ENCODE measurements at regions not wholly inside any gene's neighbourhood (a gene's known extent, or its start where the extent isn't known, plus 50 kb on each side); places are given as distances from the start of the nearest gene placed in this dataset.
"Not testable (repeated sequence)": the region's sequence is repeated elsewhere in the genome, so short reads cannot be mapped to it uniquely, and the experiment has no call there.

DNA sequence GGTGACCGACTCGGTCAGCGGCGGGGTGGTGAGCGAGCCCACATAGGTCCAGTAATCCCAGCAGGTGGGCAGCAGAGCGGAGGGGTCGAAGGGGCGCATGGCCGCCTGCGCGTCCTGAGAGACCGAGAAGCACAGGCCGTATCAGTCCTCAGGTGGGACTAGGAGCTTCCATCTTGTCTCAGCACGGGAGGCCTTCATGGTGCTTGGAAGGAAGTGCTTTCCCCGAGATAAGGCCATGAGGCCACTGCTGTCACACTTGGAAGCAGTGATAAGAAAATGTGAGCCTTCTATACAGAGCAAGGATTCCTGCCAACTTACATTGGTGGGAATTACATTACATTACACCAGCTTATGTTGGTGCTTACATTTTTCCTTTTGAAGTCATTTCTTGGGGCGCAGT is 62.6 kb upstream of the METTL9 start:
- not testable (repeated sequence) for DNase-seq

DNA sequence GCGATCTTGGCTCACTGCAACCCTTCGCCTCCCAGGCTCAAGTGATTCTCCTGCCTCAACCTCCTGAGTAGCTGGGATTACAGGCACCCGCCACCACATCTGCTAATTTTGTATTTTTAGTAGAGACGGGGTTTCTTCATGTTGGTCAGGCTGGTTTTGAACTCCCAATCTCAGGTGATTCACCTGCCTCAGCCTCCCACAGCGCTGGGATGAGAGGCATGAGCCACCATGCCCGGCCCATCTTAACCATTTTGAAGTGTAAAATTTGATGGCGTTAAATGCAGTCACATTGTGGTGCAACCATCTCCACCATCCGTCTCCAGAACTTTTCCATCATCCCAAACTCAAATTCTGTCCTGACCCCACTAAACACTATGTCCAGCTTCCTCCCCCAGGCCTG is 61.8 kb upstream of the METTL9 start:
- not testable (repeated sequence) for DNase-seq

DNA sequence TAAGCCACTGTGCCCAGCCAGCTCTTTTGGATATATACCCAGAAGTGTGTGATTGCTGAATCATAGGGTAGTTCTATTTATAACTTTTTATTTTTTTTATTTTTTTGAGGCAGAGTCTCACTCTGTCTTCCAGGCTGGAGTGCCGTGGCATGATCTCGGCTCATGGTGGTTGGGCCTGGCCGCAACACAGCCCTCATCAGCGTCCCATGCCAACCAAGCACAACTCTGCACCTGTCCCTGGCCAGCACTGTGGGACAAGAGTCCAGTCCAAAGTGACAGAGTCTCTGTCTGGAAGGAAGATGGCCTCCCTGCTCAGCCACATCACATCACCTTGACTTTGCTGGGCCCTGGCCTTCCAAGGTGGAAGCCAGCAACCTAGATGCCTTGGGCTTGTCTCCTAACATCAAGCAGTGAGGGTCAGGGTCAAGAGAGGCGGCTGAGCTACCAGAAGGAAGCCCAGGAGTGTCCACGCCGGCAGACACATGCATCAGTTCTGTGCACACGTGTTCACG is 60.2 kb upstream of the METTL9 start:
- DNase-seq = not testable (repeated sequence)

DNA sequence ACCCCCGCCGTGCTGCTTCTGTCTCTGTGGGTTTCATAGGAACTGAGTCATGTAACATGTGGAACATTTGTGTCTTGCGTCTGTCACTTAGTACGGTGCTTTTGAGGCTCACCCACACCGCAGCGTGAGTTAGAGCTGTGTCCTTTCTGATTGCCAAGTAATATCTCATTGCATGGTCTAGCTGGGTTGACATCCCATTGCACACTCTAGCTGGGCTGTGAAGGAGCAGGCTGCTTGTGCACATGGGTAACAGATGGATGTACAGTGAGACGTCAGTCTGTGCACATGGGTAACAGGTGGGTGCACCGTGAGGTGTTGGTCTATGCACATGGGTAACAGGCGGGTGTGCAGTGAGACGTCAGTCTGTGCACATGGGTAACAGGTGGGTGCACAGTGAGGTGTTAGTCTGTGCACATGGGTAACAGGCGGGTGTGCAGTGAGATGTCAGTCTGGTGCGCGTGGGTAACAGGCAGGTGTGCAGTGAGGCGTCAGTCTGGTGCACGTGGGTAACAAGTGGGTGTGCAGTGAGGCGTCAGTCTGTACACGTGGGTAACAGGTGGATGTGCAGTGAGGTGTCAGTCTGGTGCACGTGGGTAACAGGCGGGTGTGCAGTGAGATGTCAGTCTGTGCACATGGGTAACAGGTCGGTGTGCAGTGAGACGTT is 58.5 kb upstream of the METTL9 start:
- not testable (repeated sequence) for DNase-seq

DNA sequence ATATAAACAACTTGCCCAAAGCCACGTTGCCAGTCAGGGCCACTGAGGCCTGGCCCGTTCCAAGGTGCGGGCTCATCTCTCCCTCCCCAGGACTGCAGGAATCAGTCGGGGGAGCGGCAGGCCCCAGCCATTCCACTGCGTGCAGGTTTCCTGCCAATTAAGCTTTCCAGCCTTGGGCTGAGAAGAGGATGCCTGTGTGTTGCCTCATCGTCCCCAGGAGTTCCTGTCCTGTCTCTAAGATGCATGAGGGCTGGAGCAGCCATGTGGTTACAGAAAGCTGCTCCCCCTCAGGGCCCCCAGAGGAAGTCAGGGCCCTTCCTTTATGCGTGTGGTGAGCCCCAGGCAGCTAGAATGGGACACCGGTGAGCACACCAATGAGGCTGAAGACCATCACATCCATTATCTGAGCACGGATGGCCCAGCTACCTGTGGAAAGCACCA is 57.7 kb upstream of the METTL9 start:
- not testable (repeated sequence) for DNase-seq

DNA sequence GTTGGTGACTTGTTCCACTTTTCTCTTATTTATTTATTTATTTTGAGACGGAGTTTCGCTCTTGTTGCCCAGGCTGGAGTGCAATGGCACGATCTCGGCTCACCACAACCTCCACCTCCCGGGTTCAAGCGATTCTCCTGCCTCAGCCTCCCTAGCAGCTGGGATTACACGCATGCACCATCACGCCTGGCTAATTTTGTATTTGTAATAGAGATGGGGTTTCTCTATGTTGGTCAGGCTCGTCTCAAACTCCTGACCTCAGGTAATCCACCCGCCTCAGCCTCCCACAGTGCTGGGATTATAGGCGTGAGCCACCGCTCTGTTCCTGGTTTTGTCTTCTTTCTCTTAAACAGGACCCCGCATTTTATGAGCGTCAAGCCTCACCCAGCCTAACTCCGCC is 57.3 kb upstream of the METTL9 start:
- DNase-seq = not testable (repeated sequence)

DNA sequence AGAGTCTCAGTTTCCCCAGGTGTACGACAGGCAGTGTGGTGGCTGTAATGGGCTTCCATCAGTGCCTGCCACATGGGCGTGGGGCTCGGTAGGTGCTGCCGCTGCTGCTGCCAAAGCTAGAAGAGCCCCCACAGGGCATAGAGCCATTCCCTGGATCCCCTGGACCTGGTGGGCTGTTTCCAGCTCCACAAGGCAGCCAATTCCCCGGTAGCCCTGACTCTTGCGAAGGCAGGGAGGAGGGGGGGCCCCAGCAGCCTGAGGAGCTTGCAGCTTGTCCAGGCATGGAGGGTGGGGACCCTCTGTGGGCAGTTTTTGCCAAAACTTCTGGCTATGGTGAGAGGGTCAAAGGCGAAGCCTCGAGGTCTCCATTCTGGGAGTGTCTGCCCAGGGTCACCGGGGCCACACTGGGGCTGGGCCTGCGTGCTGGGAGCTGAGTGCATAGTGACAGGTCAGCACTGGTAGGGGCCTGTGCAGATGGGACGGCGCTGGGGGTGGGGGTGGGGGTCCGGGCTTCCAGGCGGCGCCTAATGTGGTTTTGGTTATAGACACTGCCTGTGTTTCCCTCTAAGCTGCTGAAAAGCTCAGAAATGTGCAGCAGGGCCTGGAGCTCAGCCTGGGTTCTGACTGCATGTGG is 56.8 kb upstream of the METTL9 start:
- DNase-seq = not testable (repeated sequence)

DNA sequence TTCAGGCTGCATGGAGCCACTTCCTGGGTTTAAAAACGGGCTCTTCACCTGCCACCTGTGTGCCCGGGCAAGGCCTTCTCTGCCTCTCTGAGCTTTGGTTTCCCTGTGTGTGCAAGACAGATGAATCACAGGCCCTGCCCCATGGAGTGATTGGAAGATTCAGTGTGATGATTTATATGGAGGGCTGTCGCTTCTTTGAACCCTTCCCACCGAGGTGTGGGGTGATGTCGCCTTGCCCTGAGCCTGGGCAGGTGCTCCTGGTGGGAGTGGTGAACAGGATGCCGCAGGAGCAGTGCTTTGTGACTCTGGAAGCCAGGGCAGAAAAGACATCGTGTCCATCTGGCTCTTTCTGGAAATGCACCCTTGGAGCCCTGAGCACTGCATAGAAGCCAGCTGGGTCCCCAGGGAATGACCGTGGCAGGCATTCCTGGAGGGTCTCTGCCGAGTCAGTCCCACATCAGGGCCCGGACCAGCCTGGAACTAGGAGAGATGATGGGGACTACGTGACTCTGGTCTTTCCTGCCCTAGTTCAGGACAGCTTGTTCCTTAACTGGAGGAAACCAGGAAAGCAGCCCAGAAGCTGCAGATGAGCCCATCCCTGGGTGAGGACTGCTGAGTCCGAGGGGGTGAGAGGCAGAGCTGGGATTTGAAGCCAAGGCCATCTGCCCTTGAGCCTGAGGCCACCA is 56.1 kb upstream of the METTL9 start:
- not testable (repeated sequence) for DNase-seq

DNA sequence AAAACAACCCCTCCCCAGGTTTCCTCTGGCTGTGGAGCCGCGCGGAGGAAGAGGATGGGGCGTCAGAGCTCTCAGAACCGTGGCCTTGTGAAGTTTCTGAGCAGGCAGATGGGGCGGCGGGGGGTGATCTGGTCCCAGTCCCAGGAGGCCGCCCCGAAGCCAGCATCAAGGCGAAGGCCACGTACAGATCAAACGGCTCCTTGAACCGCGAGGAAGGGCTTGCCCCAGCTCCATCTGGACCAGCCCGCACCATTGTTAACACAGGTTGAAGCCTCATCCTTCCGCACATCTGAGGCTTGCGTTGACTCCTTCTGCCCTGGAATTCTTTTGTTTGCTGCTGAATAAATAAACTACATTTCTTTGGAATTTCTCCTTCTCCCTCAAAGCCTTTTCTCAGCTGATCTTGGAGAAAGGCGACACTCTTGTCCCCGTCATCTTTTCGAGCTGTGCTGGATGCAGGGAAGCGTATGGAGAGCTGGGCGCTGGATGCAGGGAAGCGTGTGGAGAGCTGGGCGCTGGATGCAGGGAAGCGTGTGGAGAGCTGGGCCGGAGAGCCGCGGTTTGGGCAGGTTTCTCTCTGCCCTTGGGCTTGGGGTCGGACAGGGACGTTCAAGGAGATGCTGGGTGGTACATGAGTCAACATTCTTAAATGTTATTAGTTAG is 53.6 kb upstream of the METTL9 start:
- DNase-seq = not testable (repeated sequence)

DNA sequence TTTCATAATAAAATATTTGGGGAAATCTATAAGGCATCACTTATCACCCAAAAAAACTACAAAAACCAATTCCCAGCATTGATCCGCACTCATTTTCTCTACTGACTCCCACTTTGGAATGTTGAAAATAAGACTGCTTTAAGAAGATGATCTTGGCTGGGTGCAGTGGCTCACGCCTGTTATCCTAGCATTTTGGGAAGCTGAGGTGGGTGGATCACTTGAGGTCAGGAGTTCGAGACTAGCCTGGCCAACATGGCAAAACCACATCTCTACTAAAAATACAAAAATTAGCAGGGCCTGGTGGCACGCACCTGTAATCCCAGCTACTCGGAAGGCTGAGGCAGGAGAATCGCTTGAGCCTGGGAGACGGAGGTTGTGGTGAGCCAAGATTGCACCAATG is 50.0 kb upstream of the METTL9 start:
- DNase-seq = not testable (repeated sequence)
